ENCODE measurements at regions not wholly inside any gene's neighbourhood (a gene's known extent, or its start where the extent isn't known, plus 50 kb on each side); places are given as distances from the start of the nearest gene placed in this dataset.

- TF ChIP-seq, protein P1, sequence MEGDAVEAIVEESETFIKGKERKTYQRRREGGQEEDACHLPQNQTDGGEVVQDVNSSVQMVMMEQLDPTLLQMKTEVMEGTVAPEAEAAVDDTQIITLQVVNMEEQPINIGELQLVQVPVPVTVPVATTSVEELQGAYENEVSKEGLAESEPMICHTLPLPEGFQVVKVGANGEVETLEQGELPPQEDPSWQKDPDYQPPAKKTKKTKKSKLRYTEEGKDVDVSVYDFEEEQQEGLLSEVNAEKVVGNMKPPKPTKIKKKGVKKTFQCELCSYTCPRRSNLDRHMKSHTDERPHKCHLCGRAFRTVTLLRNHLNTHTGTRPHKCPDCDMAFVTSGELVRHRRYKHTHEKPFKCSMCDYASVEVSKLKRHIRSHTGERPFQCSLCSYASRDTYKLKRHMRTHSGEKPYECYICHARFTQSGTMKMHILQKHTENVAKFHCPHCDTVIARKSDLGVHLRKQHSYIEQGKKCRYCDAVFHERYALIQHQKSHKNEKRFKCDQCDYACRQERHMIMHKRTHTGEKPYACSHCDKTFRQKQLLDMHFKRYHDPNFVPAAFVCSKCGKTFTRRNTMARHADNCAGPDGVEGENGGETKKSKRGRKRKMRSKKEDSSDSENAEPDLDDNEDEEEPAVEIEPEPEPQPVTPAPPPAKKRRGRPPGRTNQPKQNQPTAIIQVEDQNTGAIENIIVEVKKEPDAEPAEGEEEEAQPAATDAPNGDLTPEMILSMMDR (IDR thresholded peaks at IDR 0.05; ENCODE audit: insufficient read depth, low read length), result no peak
- TF ChIP-seq POLR2AphosphoS5 (IDR thresholded peaks at IDR 0.05; ENCODE audit: low read depth) (no peak), SPI1 (IDR thresholded peaks at IDR 0.05; ENCODE audit: borderline replicate concordance, low read depth) (no peak), GABPA (IDR thresholded peaks at IDR 0.05; ENCODE audit: low read depth) (no peak)
- TF ChIP-seq, protein P2, sequence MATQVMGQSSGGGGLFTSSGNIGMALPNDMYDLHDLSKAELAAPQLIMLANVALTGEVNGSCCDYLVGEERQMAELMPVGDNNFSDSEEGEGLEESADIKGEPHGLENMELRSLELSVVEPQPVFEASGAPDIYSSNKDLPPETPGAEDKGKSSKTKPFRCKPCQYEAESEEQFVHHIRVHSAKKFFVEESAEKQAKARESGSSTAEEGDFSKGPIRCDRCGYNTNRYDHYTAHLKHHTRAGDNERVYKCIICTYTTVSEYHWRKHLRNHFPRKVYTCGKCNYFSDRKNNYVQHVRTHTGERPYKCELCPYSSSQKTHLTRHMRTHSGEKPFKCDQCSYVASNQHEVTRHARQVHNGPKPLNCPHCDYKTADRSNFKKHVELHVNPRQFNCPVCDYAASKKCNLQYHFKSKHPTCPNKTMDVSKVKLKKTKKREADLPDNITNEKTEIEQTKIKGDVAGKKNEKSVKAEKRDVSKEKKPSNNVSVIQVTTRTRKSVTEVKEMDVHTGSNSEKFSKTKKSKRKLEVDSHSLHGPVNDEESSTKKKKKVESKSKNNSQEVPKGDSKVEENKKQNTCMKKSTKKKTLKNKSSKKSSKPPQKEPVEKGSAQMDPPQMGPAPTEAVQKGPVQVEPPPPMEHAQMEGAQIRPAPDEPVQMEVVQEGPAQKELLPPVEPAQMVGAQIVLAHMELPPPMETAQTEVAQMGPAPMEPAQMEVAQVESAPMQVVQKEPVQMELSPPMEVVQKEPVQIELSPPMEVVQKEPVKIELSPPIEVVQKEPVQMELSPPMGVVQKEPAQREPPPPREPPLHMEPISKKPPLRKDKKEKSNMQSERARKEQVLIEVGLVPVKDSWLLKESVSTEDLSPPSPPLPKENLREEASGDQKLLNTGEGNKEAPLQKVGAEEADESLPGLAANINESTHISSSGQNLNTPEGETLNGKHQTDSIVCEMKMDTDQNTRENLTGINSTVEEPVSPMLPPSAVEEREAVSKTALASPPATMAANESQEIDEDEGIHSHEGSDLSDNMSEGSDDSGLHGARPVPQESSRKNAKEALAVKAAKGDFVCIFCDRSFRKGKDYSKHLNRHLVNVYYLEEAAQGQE (IDR thresholded peaks at IDR 0.05; ENCODE audit: insufficient replicate concordance, low read depth), result no peak
- H3K27me3 ChIP-seq (ENCODE audit: insufficient read depth, poor library complexity, severe bottlenecking), result no peaks in the 10 kb centered on the region
- DNase-seq (ENCODE audit: low read depth in 1 of 2, low spot score in 1 of 2), result no peak
- no peak overlapping the region for H3K4me3 ChIP-seq (replicated peaks; ENCODE audit: insufficient read depth, low read length)
- no peak overlapping the region for H3K27ac ChIP-seq (replicated peaks)
Measured at GRCh38 chr1:87629673-87630072, 301.0 kb downstream of the LMO4 start.

DNA sequence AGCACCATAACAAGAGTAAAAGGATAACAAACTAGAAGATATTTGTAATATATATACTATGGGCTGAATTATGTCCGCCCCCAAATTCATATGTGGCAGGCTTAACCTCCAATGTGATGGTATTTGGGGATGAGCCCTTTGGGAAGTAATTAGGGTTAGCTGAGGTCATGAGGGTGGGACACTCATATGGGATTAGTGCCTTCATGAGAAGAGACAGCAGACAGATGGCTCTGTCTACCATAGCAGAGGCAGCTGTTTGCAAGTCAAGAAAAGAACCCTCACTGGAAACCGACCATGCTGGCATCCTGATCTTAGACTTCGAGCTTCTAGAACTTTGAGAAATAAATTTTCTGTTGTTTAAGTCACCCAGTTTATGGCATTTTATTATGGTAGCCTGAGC, 303.6 kb downstream of the LMO4 start:
- no peak for TF ChIP-seq SPI1 (IDR thresholded peaks at IDR 0.05; ENCODE audit: borderline replicate concordance, low read depth)
- no peak for TF ChIP-seq POLR2AphosphoS5 (IDR thresholded peaks at IDR 0.05; ENCODE audit: low read depth)
- TF ChIP-seq, protein P2 (IDR thresholded peaks at IDR 0.05; ENCODE audit: insufficient replicate concordance, low read depth), result no peak
- no peak overlapping the region for H3K4me3 ChIP-seq (replicated peaks; ENCODE audit: insufficient read depth, low read length)
- no peak overlapping the region for H3K27ac ChIP-seq (replicated peaks)
- no peaks in the 10 kb centered on the region for H3K27me3 ChIP-seq (ENCODE audit: insufficient read depth, poor library complexity, severe bottlenecking)
- DNase-seq (ENCODE audit: low read depth in 1 of 2, low spot score in 1 of 2), result no peak

DNA sequence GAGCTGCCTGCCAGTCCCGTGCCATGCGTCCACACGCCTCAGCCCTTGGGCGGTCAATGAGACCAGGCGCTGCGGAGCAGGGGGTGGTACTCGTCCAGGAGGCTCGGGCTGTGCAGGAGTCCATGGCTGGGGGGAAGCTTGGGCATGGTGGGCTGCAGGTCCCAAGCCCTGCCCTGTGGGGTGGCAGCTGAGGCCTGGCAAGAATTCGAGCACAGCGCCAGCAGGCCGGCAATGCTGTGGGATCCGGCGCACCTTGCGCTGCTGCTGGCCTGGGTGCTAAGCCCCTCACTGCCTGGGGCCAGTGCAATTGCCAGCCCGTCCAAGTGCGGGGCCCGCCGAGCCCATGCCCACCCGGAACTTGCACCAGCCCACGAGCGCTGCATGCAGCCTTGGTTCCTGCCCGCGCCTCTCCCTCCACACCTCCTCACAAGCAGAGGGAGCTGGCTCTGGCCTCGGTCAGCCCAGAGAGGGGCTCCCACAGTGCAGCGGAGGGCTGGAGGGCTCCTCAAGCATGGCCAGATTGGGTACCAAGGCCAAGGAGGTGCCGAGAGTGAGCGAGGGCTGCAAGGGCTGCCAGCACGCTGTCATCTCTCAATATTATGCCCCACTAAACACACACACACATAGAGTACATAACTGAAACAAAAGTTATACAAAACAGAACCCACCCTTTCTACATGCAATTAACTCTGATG, 307.7 kb downstream of the LMO4 start:
- DNase-seq (ENCODE audit: low read depth in 1 of 2, low spot score in 1 of 2), result no peak
- Histone ChIP-seq H3K4me3 (replicated peaks; ENCODE audit: insufficient read depth, low read length) (no peak overlapping the region), H3K27me3 (ENCODE audit: insufficient read depth, poor library complexity, severe bottlenecking) (no peaks in the 10 kb centered on the region), H3K27ac (replicated peaks) (no peak overlapping the region)
- TF ChIP-seq SPI1 (IDR thresholded peaks at IDR 0.05; ENCODE audit: borderline replicate concordance, low read depth), result no peak
- no peak for TF ChIP-seq GABPA (IDR thresholded peaks at IDR 0.05; ENCODE audit: low read depth)

GRCh38 chr1:87638636-87639035, 310.0 kb downstream of the LMO4 start:
- Histone ChIP-seq H3K27ac (replicated peaks) (no peak overlapping the region), H3K27me3 (ENCODE audit: insufficient read depth, poor library complexity, severe bottlenecking) (no peaks in the 10 kb centered on the region), H3K4me3 (replicated peaks; ENCODE audit: insufficient read depth, low read length) (no peak overlapping the region)
- DNase-seq (ENCODE audit: low read depth in 1 of 2, low spot score in 1 of 2), result no peak
- TF ChIP-seq, protein P2 (IDR thresholded peaks at IDR 0.05; ENCODE audit: insufficient replicate concordance, low read depth), result no peak
- TF ChIP-seq POLR2AphosphoS5 (IDR thresholded peaks at IDR 0.05; ENCODE audit: low read depth), result no peak
- TF ChIP-seq, protein P1 (IDR thresholded peaks at IDR 0.05; ENCODE audit: insufficient read depth, low read length), result no peak
- TF ChIP-seq GABPA (IDR thresholded peaks at IDR 0.05; ENCODE audit: low read depth), result no peak
- TF ChIP-seq SPI1 (IDR thresholded peaks at IDR 0.05; ENCODE audit: borderline replicate concordance, low read depth), result no peak

Measured in HL-60 (cell line).